ENCODE measurements at regions not wholly inside any gene's neighbourhood (a gene's known extent, or its start where the extent isn't known, plus 50 kb on each side); places are given as distances from the start of the nearest gene placed in this dataset.

GRCh38 chr1:173269490-173270230 is 62.5 kb upstream of the TNFSF4 start:
- no peaks in the 10 kb centered on the region for H3K4me1 ChIP-seq (replicated peaks in 1 of 4; ENCODE audit: control insufficient read depth in 3 of 4, insufficient read depth in 4 of 4, low read length in 3 of 4)
- ChIA-PET POLR2A (ENCODE audit: partially characterized antibody) (no interaction called here), CTCF (ENCODE audit: partially characterized antibody) (interaction anchor here (2.2 kb wide), 1 partner anchor 15 kb away, joined by 5 read pairs; no protein-coding TSS in a partner anchor)
- WGBS, 2 experiments (ENCODE audit: extremely low coverage in 1 of 2, insufficient coverage in 1 of 2, insufficient read length in 1 of 2, insufficient replicate concordance in 2 of 2, low coverage in 1 of 2, low lambda C conversion rate in 2 of 2, missing lambda C conversion rate in 1 of 2), result 77% methylated on average over 2 of the region's 2 CpGs; no CpG with 5 or more reads in 1 of the 2 experiments
- no peak overlapping the region for H2AFZ ChIP-seq (ENCODE audit: low read length)
- H3K36me3 ChIP-seq (ENCODE audit: control insufficient read depth in 2 of 4, insufficient read depth in 4 of 4, low read length in 3 of 4), result no peaks in the 10 kb centered on the region
- no peaks in the 10 kb centered on the region for H3K79me2 ChIP-seq (ENCODE audit: control insufficient read depth in 1 of 2, insufficient read depth in 2 of 2, low read length in 2 of 2)
- H3K9me3 ChIP-seq (ENCODE audit: insufficient read depth in 2 of 2, low read depth in 1 of 2, low read length in 1 of 2), result no peaks in the 10 kb centered on the region
- no peak overlapping the region for H4K8ac ChIP-seq (ENCODE audit: extremely low read depth, insufficient read depth, low read length)
- no peak overlapping the region for H2AK5ac ChIP-seq (ENCODE audit: low read depth, low read length)
- no peak overlapping the region for H3K23ac ChIP-seq (ENCODE audit: insufficient read length)
- no peak for FAIRE-seq
- H4K5ac ChIP-seq (ENCODE audit: insufficient read length, low read depth, low read length), result no peak overlapping the region
- no peak overlapping the region for H2BK12ac ChIP-seq (ENCODE audit: low read depth, low read length)
- DNase-seq (ENCODE audit: low read depth in 1 of 2, low spot score in 2 of 2), result no peak
- no peak overlapping the region for H2BK20ac ChIP-seq (ENCODE audit: low read length)
- H4K91ac ChIP-seq (replicated peaks; ENCODE audit: insufficient read length, low read length), result no peak overlapping the region
- no peak overlapping the region for H3K27ac ChIP-seq (ENCODE audit: low read depth, low read length)
- peak overlapping the region in 1 of 4 experiments; percentile 34; a peak in 1 of 7 replicates for H3K9ac ChIP-seq (replicated peaks in 1 of 4; ENCODE audit: extremely low read depth in 1 of 4, low read depth in 3 of 4, low read length in 3 of 4)
- H3K14ac ChIP-seq (ENCODE audit: insufficient read length), result no peak overlapping the region
- no peaks in the 10 kb centered on the region for H3K79me1 ChIP-seq (ENCODE audit: low read depth, low read length)
- no peaks in the 10 kb centered on the region for H3K27me3 ChIP-seq (replicated peaks in 1 of 4; ENCODE audit: control insufficient read depth in 3 of 4, extremely low read depth in 1 of 4, insufficient read depth in 3 of 4, low read length in 3 of 4)
- H3K4me3 ChIP-seq (ENCODE audit: extremely low read depth in 1 of 4, insufficient read depth in 2 of 4, low read depth in 3 of 4, low read length in 4 of 4), result no peak overlapping the region
- H4K20me1 ChIP-seq (replicated peaks in 1 of 2; ENCODE audit: control insufficient read depth in 1 of 2, insufficient read depth in 2 of 2, low read length in 2 of 2), result no peaks in the 10 kb centered on the region
- no peak overlapping the region for H2BK5ac ChIP-seq (ENCODE audit: low read depth, low read length)
- H3K4me2 ChIP-seq (ENCODE audit: insufficient read depth in 1 of 2, low read depth in 2 of 2, low read length in 2 of 2), result no peak overlapping the region
- no peak overlapping the region for H3K56ac ChIP-seq (replicated peaks; ENCODE audit: insufficient read length, low read depth, low read length)
- no peak overlapping the region for H3K18ac ChIP-seq (ENCODE audit: extremely low read depth, low read length)
- no peak overlapping the region for H3K4ac ChIP-seq (replicated peaks; ENCODE audit: insufficient read length, low read depth, low read length)
- no peak overlapping the region for H2BK120ac ChIP-seq (replicated peaks; ENCODE audit: low read depth, low read length)
- no peak overlapping the region for H2BK15ac ChIP-seq (ENCODE audit: low read length)
- no peaks in the 10 kb centered on the region for H3K23me2 ChIP-seq (ENCODE audit: low read depth, low read length)
- no peak for TF ChIP-seq RNF2 (IDR thresholded peaks at IDR 0.05; ENCODE audit: borderline replicate concordance, low read depth, low read length, missing control alignments, poor library complexity, severe bottlenecking)
- no peak for TF ChIP-seq TEAD4 (IDR thresholded peaks at IDR 0.05; ENCODE audit: low read depth, low read length)
- TF ChIP-seq RAD21 (IDR thresholded peaks at IDR 0.05 in 1 of 2, conservative IDR thresholded peaks at IDR 0.05 in 1 of 2; ENCODE audit: low read depth in 2 of 2, low read length in 2 of 2), result no peak
- no peak for TF ChIP-seq CBX5 (IDR thresholded peaks at IDR 0.05; ENCODE audit: low read depth, low read length)
- no peak for TF ChIP-seq EP300 (IDR thresholded peaks at IDR 0.05; ENCODE audit: borderline replicate concordance in 1 of 2, low read depth in 2 of 2, low read length in 2 of 2)
- no peak for TF ChIP-seq TAF1 (IDR thresholded peaks at IDR 0.05; ENCODE audit: low read depth, low read length)

All from H1 (cell line).